Endothelial cell of hepatic sinusoid (primary cell): ENCODE measurements at regions not wholly inside any gene's neighbourhood (a gene's known extent, or its start where the extent isn't known, plus 50 kb on each side); places are given as distances from the start of the nearest gene placed in this dataset.

Experiments used
- in situ Hi-C: cut with HindIII; loops from 2 replicates; pipeline ENCODE4 v1.10.0; 2017; ENCODE audit warnings: low sequenced_read_pairs

- in situ Hi-C loops = no loop called here
Measured at GRCh38 chr6:48928937-48929336, 534.1 kb downstream of the MMUT start.

GRCh38 chr6:48922837-48923236 lies 540.2 kb downstream of the MMUT start:
- in situ Hi-C loops = no loop called here

GRCh38 chr6:48919555-48919954 lies 543.5 kb downstream of the MMUT start:
- in situ Hi-C loops = no loop called here

- in situ Hi-C loops = no loop called here
Measured at GRCh38 chr6:48917233-48917632, 545.8 kb downstream of the MMUT start.

- in situ Hi-C loops = no loop called here
Measured at GRCh38 chr6:48916607-48917006, 546.4 kb downstream of the MMUT start.

- in situ Hi-C loops = no loop called here
Measured at GRCh38 chr6:48915591-48915990, 547.5 kb downstream of the MMUT start.

- in situ Hi-C loops = no loop called here
Measured at GRCh38 chr6:48912503-48912902, 550.5 kb downstream of the MMUT start.

- in situ Hi-C loops = no loop called here
Measured at GRCh38 chr6:48904809-48905208, 558.2 kb downstream of the MMUT start.

- in situ Hi-C loops = no loop called here
Measured at GRCh38 chr6:48894469-48894868, 568.6 kb downstream of the MMUT start.

GRCh38 chr6:48893048-48893447 lies 570.0 kb downstream of the MMUT start:
- in situ Hi-C loops = no loop called here

GRCh38 chr6:48891308-48891707 lies 571.7 kb downstream of the MMUT start:
- in situ Hi-C loops = no loop called here

GRCh38 chr6:48889429-48889828 lies 573.6 kb downstream of the MMUT start:
- in situ Hi-C loops = no loop called here

- in situ Hi-C loops = no loop called here
Measured at GRCh38 chr6:48883116-48883515, 579.9 kb downstream of the MMUT start.

GRCh38 chr6:48881551-48881950 lies 581.5 kb downstream of the MMUT start:
- in situ Hi-C loops = no loop called here

- in situ Hi-C loops = no loop called here
Measured at GRCh38 chr6:48869595-48869994, 593.5 kb downstream of the MMUT start.

GRCh38 chr6:48866682-48867081 lies 596.4 kb downstream of the MMUT start:
- in situ Hi-C loops = no loop called here

- in situ Hi-C loops = no loop called here
Measured at GRCh38 chr6:48860175-48860574, 602.9 kb downstream of the MMUT start.

GRCh38 chr6:48859562-48860123 lies 603.4 kb downstream of the MMUT start:
- in situ Hi-C loops = no loop called here

- in situ Hi-C loops = no loop called here
Measured at GRCh38 chr6:48845219-48845618, 617.8 kb downstream of the MMUT start.

GRCh38 chr6:48844696-48845095 lies 618.4 kb downstream of the MMUT start:
- in situ Hi-C loops = no loop called here

- in situ Hi-C loops = no loop called here
Measured at GRCh38 chr6:48840896-48841295, 622.2 kb downstream of the MMUT start.

- in situ Hi-C loops = no loop called here
Measured at GRCh38 chr6:48839206-48839605, 623.8 kb downstream of the MMUT start.

- in situ Hi-C loops = no loop called here
Measured at GRCh38 chr6:48837744-48838143, 625.3 kb downstream of the MMUT start.
